Cardiac fibroblast (primary cell): ENCODE measurements at regions not wholly inside any gene's neighbourhood (a gene's known extent, or its start where the extent isn't known, plus 50 kb on each side); places are given as distances from the start of the nearest gene placed in this dataset.

ENCODE experiments used
- DNase-seq, 2 donors: peaks; one replicate each; pipeline versions ENCODE4 v3.0.0 to v3.0.0-alpha.2; 2010; ENCODE audit warnings: low read depth in 2 of 2
- H3K4me3 ChIP-seq, 2 donors: replicated peaks in 1 of 2; 1 replicate in 1 of 2; 2 replicates in 1 of 2; pipeline ENCODE4 v1.5.1; 2011; ENCODE audit warnings: low read depth in 2 of 2, low read length in 2 of 2, mild to moderate bottlenecking in 2 of 2, moderate library complexity in 1 of 2
- CTCF ChIP-seq: IDR thresholded peaks from one replicate; pipeline ENCODE4 v1.5.1; 2011; ENCODE audit warnings: low read depth, mild to moderate bottlenecking, low read length, inconsistent platforms

- DNase-seq, result no peak
- no peak for TF ChIP-seq CTCF
- no peak overlapping the region for H3K4me3 ChIP-seq
These were observed 137.7 kb upstream of the PFKP start for GRCh38 chr10:2929480-2930258.

GRCh38 chr10:2927958-2928840 is 139.1 kb upstream of the PFKP start:
- peak; percentile 64 to 71 for DNase-seq
- peak; percentile 74 for TF ChIP-seq CTCF
- H3K4me3 ChIP-seq, result no peak overlapping the region

DNA sequence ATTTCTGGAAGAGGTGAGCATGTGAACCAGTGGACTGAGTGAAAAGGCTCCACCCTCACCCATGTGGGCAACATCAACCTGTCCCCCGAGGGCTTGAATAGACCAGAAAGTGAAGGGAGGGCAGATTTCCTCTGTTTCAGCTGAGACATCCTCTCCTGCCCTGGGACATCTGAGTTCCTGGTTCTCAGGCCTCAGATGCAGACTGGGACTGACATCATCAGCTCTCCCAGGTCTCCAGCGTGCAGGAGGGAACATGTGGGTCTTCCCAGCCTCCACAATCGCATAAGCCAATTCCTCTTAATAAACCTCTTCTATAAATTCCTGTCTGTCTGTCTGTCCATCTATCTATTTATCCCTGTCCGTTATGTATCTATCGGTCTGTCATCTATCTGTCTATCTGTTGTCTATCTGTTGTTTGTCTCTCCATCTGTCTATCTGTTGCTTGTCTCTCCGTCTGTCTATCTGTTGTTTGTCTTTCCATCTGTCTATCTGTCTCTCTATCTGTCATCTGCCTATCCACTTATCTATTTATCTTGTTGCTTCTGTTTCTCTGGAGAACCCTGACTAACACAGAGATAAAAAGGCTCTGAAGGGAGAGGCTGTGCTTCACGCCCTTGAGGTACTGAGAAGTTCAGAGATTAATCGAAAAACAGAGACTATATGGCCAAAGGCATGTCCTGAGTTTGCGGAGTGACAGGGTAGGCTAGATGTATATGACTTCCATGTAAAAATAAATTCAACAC is 140.3 kb upstream of the PFKP start:
- no peak for DNase-seq
- TF ChIP-seq CTCF, result no peak
- no peak overlapping the region for H3K4me3 ChIP-seq

GRCh38 chr10:2925631-2926030 is 141.7 kb upstream of the PFKP start:
- peak; percentile 51 to 52 for DNase-seq
- no peak for TF ChIP-seq CTCF
- no peak overlapping the region for H3K4me3 ChIP-seq

GRCh38 chr10:2924431-2924830 is 142.9 kb upstream of the PFKP start:
- TF ChIP-seq CTCF, result no peak
- no peak for DNase-seq
- no peak overlapping the region for H3K4me3 ChIP-seq

DNA sequence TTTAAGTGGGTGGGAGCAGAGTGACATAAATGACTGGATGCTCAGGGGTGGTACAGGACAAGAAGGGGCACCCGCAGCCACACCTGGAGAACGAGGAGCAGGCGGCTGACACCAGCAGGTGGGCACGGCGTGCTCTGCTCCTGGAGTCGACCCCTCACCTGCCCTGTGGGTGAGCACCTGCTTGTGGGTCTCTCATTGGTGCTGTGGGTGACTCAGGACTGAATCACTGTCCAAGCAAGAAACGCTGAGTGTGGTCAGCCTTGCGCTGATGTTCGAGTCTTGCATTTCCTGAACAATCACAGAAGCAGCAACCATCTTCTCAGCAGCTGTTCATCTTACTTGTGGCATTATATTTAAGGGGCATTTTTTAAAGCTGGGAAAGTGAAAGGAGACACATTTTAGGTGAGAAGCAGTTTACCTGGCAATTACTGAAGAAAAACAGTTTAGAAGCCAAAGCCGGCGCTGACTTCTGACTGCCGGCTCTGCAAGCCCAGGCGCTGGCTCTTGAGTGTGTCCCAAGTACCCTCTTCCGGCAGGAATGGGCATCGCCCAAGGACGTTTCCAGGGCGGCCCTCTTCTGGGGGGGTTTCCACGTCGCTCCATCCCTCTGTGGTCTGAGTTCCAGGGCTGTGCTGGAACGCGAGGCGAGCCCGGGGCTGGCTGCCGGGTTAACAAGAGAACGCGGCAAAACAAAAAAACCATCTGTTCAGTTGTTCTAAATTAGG is 145.2 kb upstream of the PFKP start:
- H3K4me3 ChIP-seq, result no peak overlapping the region
- DNase-seq, result peak in 1 of 2 donors; percentile 20
- TF ChIP-seq CTCF, result no peak
